ELF-1 (cell line): ENCODE measurements at regions not wholly inside any gene's neighbourhood (a gene's known extent, or its start where the extent isn't known, plus 50 kb on each side); places are given as distances from the start of the nearest gene placed in this dataset.
"Not testable (repeated sequence)": the region's sequence is repeated elsewhere in the genome, so short reads cannot be mapped to it uniquely, and the experiment has no call there.

Experiments
- DNase-seq: peaks from one replicate; pipeline ENCODE4 v3.0.0-alpha.2; 2016; ENCODE audit warnings: low read depth, low spot score

DNA sequence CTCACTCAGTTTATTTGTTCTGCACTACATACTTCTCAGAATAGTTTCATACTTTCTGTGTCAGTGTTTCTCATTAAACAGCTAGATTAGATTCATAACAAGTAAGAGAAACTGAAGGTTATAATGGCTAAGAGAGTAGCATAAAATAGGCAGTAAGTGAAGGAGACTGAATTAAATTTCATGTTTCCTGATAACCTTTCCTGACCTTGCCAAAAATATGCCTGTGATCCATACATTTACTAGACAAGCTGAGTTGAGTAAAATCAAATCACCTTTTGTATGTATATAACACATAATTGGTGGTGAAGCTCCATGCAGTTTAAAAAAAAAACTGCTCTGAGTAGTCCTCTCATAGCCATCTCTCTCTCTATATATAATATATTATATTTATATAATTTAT is 545.3 kb upstream of the PCDH20 start:
- no peak for DNase-seq

GRCh38 chr13:61954092-61954491 is 538.4 kb upstream of the PCDH20 start:
- DNase-seq, result peak; percentile 45

DNA sequence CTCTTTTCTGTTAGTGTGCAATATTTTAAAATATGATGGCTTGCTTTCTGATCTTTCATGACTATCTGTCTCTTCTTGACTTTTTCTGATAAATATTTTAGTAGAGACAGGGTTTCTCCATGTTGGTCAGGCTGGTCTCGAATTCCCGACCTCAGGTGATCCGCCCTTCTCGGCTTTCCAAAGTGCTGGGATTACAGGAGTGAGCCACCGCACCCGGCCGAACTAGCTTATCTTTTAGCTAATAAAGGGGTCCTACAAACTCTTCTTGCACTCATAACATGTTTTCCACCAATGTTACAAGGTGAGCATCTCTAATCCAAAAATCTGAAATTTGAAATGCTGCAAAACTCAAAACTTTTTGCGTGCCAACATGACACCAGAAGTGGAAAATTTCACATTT is 535.2 kb upstream of the PCDH20 start:
- no peak for DNase-seq

GRCh38 chr13:61944329-61944929 is 528.8 kb upstream of the PCDH20 start:
- DNase-seq, result no peak

DNA sequence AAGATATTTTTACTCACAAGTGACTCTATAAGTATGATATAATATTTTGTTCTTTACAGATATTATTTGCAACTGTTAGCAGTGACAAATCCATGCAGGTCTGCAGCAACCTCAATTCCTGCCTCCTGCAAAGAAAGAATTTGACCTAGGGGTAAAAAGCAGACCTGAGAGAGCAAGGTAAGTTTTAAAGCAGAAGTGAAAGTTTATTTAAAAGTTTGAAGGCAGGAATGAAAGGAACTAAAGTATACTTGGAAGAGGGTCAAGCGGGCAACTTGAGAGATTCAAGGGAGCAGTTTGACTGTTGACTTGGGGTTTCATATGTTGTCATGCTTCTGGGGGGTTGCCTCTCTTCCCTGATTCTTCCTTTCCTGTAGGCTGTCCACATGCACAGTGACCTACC is 520.1 kb upstream of the PCDH20 start:
- no peak for DNase-seq

DNA sequence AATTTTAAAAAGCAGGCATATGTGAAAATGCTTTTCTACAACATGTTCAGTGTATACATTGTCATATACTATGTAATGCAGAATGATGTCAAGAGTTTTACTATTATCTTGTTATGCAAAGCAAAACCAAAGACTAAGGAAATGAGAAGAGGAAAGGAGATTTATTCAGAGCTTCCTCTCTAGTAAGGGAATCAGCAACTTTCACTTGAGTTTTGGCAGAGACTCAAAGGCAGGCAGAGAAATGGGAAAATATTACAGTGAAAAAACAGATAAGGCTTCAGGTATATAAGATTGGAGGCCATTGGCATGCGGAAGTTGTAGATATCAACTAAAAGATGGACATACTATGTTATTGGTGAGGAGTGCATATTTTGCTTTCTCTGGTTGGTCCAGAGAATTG is 512.0 kb upstream of the PCDH20 start:
- no peak for DNase-seq

GRCh38 chr13:61918841-61919240 is 503.2 kb upstream of the PCDH20 start:
- peak; percentile 61 for DNase-seq

DNA sequence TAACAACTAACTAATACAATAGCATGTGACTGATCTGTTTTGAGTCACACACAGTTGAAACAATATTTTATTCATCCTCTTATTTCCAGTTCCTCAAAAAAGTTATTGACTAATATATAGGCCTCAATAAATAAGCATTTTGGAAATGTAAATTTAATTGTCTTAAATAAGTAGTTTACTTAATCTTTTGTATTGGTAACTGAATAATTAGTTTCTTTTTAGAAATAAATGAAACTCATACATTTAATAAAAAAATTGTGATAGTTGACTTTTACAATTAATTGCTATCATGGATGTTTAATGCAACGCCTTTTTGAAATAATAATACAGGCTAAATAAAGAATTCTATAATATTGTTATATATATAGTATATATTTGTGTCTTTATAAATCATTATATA is 500.8 kb upstream of the PCDH20 start:
- DNase-seq, result no peak

DNA sequence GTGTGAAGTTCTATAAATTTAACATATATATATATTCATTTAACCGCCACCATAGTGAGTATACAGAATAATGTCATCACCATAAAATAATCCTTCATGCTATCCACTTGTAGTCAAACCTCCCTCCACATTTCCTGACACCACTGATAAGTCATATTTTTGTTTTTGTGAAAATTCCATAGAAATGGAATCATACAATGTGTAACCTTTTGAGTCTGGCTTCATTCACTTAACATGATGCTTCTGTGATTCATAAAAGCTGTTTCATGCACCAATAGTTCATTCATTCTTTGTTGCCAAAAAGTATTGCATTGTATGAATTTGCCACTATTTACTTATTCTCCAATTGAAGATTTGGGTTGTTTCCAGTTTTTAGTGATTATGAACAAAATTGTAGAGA is 497.5 kb upstream of the PCDH20 start:
- DNase-seq, result no peak

- DNase-seq, result no peak
Measured at GRCh38 chr13:61908906-61909615, 493.4 kb upstream of the PCDH20 start.

DNA sequence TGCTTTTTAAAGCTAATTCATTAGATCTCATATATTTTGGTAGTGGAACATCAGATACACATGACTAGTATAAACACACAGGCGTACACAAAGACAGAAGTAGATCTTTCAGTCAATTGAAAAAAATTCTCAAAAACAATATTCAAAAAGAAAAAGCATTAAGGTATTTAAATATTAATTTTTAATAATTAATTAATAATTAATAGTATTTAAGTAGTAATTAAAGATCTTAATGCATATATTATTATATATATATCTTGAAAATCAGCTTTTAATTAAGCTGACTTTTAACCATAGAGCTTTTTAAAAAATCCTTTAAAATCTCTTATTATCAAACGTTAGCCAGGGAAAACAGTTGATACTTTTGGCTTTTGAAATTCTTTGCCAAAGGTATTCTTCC is 489.4 kb upstream of the PCDH20 start:
- DNase-seq, result no peak

- DNase-seq, result no peak
Measured at GRCh38 chr13:61901946-61902541, 486.4 kb upstream of the PCDH20 start.

DNA sequence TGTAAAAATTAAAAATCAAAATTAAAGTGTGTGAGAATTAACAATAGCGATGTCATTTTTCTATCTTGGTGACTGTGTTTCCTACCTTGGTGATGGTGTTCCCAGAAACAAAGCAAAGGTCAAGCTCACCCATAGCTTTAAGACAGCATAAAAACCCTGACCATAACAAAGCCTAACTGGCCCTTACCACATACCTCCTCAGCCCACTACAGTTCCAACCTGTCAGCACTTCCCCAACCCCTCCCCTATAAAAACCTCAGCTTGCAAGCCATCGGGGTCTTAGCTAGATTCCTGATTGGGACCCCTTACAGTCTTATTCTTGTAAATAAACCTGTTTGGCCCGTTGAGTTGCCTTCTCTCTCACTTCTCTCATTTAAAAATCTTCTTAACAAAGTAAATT is 484.4 kb upstream of the PCDH20 start:
- no peak for DNase-seq

- DNase-seq, result no peak
Measured at GRCh38 chr13:61898207-61898606, 482.6 kb upstream of the PCDH20 start.

DNA sequence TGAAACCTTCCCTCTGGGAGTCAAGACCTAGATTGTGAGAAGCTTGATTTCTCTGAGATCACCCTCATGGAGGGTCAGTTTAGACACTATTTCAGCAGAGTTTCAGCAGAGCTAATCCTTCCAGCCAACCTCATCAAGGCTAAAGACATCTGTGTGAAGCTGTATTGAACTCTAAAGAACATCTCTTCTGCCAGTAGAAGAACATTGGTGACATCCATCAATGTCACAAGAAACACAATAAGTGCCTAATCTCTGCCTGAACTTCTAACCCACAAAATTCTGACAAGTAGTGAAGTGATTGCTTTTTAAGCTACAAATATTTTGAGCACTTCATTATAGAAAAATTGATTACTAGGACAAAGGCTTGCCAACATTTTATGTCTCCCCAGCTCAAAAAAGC is 475.8 kb upstream of the PCDH20 start:
- DNase-seq, result no peak

GRCh38 chr13:61884830-61885229 is 469.2 kb upstream of the PCDH20 start:
- no peak for DNase-seq

- DNase-seq, result peak; percentile 58
Measured at GRCh38 chr13:61880578-61881283, 465.1 kb upstream of the PCDH20 start.

DNA sequence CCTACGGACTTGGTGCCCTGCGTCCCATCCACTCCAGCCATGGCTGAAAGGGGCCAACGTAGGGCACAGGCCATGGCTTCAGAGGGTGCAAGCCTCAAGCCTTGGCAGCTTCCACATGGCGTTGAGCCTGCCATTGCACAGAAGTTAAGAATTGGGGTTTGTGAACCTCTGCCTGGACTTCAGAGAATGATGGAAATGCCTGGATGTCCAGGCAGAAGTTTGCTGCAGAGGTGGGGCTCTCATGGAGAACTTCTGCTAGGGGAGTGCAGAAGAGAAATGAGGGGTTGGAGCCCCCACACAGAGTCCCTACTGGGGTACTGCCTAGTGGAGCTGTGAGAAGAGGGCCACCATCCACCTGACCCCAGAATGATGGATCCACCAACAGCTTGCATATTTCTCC is 462.9 kb upstream of the PCDH20 start:
- DNase-seq, result not testable (repeated sequence)

DNA sequence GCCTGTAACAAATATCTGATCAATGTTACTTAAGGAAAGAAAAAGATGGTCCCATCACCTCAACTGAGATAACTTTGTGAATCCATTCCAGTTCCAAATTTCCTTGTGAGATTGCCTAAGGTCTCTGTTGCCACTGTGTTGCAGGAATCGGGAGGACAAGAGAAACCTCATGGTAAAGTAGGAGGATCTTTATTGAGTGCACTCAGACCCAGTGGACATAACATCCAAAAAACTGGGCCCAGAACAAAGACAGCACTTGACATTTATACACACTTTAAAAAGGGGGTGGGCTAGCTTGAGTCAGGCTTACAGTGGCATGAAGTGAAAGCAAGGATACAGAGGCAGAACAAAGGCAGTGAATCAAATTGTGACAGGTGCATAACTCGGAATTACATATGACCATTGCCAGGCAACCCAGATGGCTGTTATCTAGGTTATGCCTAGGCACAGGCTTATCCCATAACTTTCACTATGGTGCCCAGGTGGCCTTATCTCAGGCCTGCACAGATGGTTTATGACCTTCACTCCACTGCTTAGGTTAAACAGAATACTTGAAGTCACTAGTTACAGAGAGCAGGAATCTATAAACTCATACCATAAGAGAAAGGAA is 459.4 kb upstream of the PCDH20 start:
- DNase-seq, result no peak

GRCh38 chr13:61873717-61874116 is 458.1 kb upstream of the PCDH20 start:
- DNase-seq, result no peak

DNA sequence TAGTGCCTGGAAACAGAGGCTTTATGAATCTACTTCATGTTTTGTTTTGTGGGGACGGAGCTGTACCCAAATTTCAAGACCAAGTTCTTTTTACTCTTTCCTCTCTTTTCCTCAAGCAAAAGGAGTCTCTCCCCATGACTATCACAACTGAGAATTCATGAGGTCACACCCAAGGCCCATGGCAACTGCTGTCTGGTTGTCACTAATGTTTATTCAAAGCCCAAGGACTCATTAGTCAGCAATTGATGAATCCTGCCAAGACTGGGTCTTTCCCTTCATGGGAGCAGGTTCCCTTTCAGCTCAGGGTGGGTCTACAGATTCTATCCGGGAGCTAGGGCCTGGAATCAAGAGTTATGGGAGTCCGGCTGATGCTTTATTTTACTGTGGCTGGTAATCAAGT is 441.5 kb upstream of the PCDH20 start:
- no peak for DNase-seq

GRCh38 chr13:61852116-61852619 is 436.5 kb upstream of the PCDH20 start:
- DNase-seq, result no peak
